ENCODE measurements at regions not wholly inside any gene's neighbourhood (a gene's known extent, or its start where the extent isn't known, plus 50 kb on each side); places are given as distances from the start of the nearest gene placed in this dataset.

- no peak for DNase-seq (ENCODE audit: low spot score)
These were observed 351.2 kb upstream of the DYNLRB2 start for GRCh38 chr16:80189476-80190175.

GRCh38 chr16:80176114-80176513, 364.7 kb upstream of the DYNLRB2 start:
- DNase-seq (ENCODE audit: low spot score) = no peak

- no peak for DNase-seq (ENCODE audit: low spot score)
These were observed 365.8 kb upstream of the DYNLRB2 start for GRCh38 chr16:80175011-80175410.

- DNase-seq (ENCODE audit: low spot score) = no peak
These were observed 366.4 kb upstream of the DYNLRB2 start for GRCh38 chr16:80174416-80174815.

- DNase-seq (ENCODE audit: low spot score) = no peak
These were observed 369.0 kb upstream of the DYNLRB2 start for GRCh38 chr16:80171746-80172145.

- no peak for DNase-seq (ENCODE audit: low spot score)
These were observed 369.6 kb upstream of the DYNLRB2 start for GRCh38 chr16:80171199-80171598.

GRCh38 chr16:80167657-80168390, 373.0 kb upstream of the DYNLRB2 start:
- no peak for DNase-seq (ENCODE audit: low spot score)

GRCh38 chr16:80166082-80166481, 374.7 kb upstream of the DYNLRB2 start:
- DNase-seq (ENCODE audit: low spot score) = no peak

- DNase-seq (ENCODE audit: low spot score) = no peak
These were observed 375.7 kb upstream of the DYNLRB2 start for GRCh38 chr16:80164966-80165550.

GRCh38 chr16:80163339-80163738, 377.5 kb upstream of the DYNLRB2 start:
- no peak for DNase-seq (ENCODE audit: low spot score)

- no peak for DNase-seq (ENCODE audit: low spot score)
These were observed 378.7 kb upstream of the DYNLRB2 start for GRCh38 chr16:80161799-80162739.

- DNase-seq (ENCODE audit: low spot score) = no peak
These were observed 382.0 kb upstream of the DYNLRB2 start for GRCh38 chr16:80158766-80159165.

- no peak for DNase-seq (ENCODE audit: low spot score)
These were observed 389.1 kb upstream of the DYNLRB2 start for GRCh38 chr16:80151722-80152111.

GRCh38 chr16:80150978-80151721, 389.6 kb upstream of the DYNLRB2 start:
- DNase-seq (ENCODE audit: low spot score) = no peak

GRCh38 chr16:80148826-80149225, 392.0 kb upstream of the DYNLRB2 start:
- no peak for DNase-seq (ENCODE audit: low spot score)

GRCh38 chr16:80147026-80147655, 393.7 kb upstream of the DYNLRB2 start:
- no peak for DNase-seq (ENCODE audit: low spot score)

GRCh38 chr16:80144191-80144590, 396.6 kb upstream of the DYNLRB2 start:
- DNase-seq (ENCODE audit: low spot score) = no peak

- DNase-seq (ENCODE audit: low spot score) = no peak
These were observed 397.9 kb upstream of the DYNLRB2 start for GRCh38 chr16:80142940-80143339.

- DNase-seq (ENCODE audit: low spot score) = no peak
These were observed 398.5 kb upstream of the DYNLRB2 start for GRCh38 chr16:80142281-80142680.

GRCh38 chr16:80129791-80130190, 411.0 kb upstream of the DYNLRB2 start:
- DNase-seq (ENCODE audit: low spot score) = no peak

GRCh38 chr16:80125677-80126076, 415.1 kb upstream of the DYNLRB2 start:
- DNase-seq (ENCODE audit: low spot score) = no peak
